NCI-H510A treated with DMSO at 0.1 percent for 48 hours (cell line): ENCODE measurements at regions not wholly inside any gene's neighbourhood (a gene's known extent, or its start where the extent isn't known, plus 50 kb on each side); places are given as distances from the start of the nearest gene placed in this dataset.
"Not testable (repeated sequence)": the region's sequence is repeated elsewhere in the genome, so short reads cannot be mapped to it uniquely, and the experiment has no call there.

ENCODE experiments used
- DNase-seq: peaks from one replicate; lab custom pipeline; 2025; lab: John Stamatoyannopoulos, UW

GRCh38 chr16:58863042-58863441 lies 128.9 kb upstream of the GOT2 start:
- DNase-seq: no peak

GRCh38 chr16:58862334-58863021 lies 128.4 kb upstream of the GOT2 start:
- no peak for DNase-seq

- no peak for DNase-seq
These were observed 126.0 kb upstream of the GOT2 start for GRCh38 chr16:58859958-58860669.

GRCh38 chr16:58858577-58858976 lies 124.5 kb upstream of the GOT2 start:
- not testable (repeated sequence) for DNase-seq

- no peak for DNase-seq
These were observed 121.3 kb upstream of the GOT2 start for GRCh38 chr16:58855291-58855863.

- no peak for DNase-seq
These were observed 120.0 kb upstream of the GOT2 start for GRCh38 chr16:58853854-58854791.

GRCh38 chr16:58850678-58851020 lies 116.5 kb upstream of the GOT2 start:
- no peak for DNase-seq

GRCh38 chr16:58850019-58850677 lies 116.0 kb upstream of the GOT2 start:
- DNase-seq: no peak

- no peak for DNase-seq
These were observed 114.5 kb upstream of the GOT2 start for GRCh38 chr16:58848662-58849002.

GRCh38 chr16:58847902-58848661 lies 114.0 kb upstream of the GOT2 start:
- no peak for DNase-seq

- DNase-seq: not testable (repeated sequence)
These were observed 112.1 kb upstream of the GOT2 start for GRCh38 chr16:58846226-58846625.

GRCh38 chr16:58843675-58844074 lies 109.6 kb upstream of the GOT2 start:
- DNase-seq: peak; percentile 18

- no peak for DNase-seq
These were observed 108.6 kb upstream of the GOT2 start for GRCh38 chr16:58842746-58843145.

- DNase-seq: no peak
These were observed 108.0 kb upstream of the GOT2 start for GRCh38 chr16:58842156-58842555.

GRCh38 chr16:58837950-58838349 lies 103.8 kb upstream of the GOT2 start:
- DNase-seq: no peak

- no peak for DNase-seq
These were observed 102.3 kb upstream of the GOT2 start for GRCh38 chr16:58836427-58836826.

- DNase-seq: no peak
These were observed 98.3 kb upstream of the GOT2 start for GRCh38 chr16:58832386-58832895.

- DNase-seq: no peak
These were observed 97.3 kb upstream of the GOT2 start for GRCh38 chr16:58831386-58831785.

GRCh38 chr16:58828901-58829545 lies 94.9 kb upstream of the GOT2 start:
- DNase-seq: no peak

- DNase-seq: no peak
These were observed 90.1 kb upstream of the GOT2 start for GRCh38 chr16:58824201-58824600.
